Mucosa of rectum (tissue), 2 donors: ENCODE measurements at regions not wholly inside any gene's neighbourhood (a gene's known extent, or its start where the extent isn't known, plus 50 kb on each side); places are given as distances from the start of the nearest gene placed in this dataset.

Source experiments
- H3K27ac ChIP-seq, 2 donors: one replicate each; pipeline ENCODE4 v1.7.0; 2013; ENCODE audit warnings: inconsistent platforms in 2 of 2, low read depth in 2 of 2, low read length in 2 of 2
- H3K27me3 ChIP-seq, 2 donors: one replicate each; pipeline ENCODE4 v1.7.0; 2013; ENCODE audit warnings: low read length in 2 of 2; ENCODE audit not compliant: control insufficient read depth in 2 of 2, insufficient read depth in 2 of 2
- H3K36me3 ChIP-seq, 2 donors: one replicate each; pipeline ENCODE4 v1.7.0; 2013; ENCODE audit warnings: low read length in 2 of 2; ENCODE audit not compliant: control insufficient read depth in 2 of 2, insufficient read depth in 2 of 2
- H3K4me1 ChIP-seq, 2 donors: one replicate each; pipeline ENCODE4 v1.7.0; 2013; ENCODE audit warnings: low read length in 2 of 2, mild to moderate bottlenecking in 1 of 2; ENCODE audit not compliant: control insufficient read depth in 2 of 2, insufficient read depth in 2 of 2
- H3K4me3 ChIP-seq, 2 donors: one replicate each; pipeline ENCODE4 v1.7.0; 2013; ENCODE audit warnings: low read length in 2 of 2
- H3K9ac ChIP-seq, 2 donors: one replicate each; pipeline ENCODE4 v1.7.0; 2013; ENCODE audit warnings: low read length in 2 of 2, low read depth in 1 of 2, mild to moderate bottlenecking in 1 of 2
- H3K9me3 ChIP-seq, 2 donors: one replicate each; pipeline ENCODE4 v1.7.0; 2013; ENCODE audit warnings: low read length in 2 of 2; ENCODE audit not compliant: control insufficient read depth in 2 of 2
- donor health status: healthy.
- donor health status: Normal muscosa, but diverticular disease.

GRCh38 chr15:66832664-66833063 lies 130.6 kb downstream of the SMAD6 start:
- no peaks in the 10 kb centered on the region for H3K36me3 ChIP-seq
- H3K4me3 ChIP-seq, result no peak overlapping the region
- H3K4me1 ChIP-seq, result no peaks in the 10 kb centered on the region
- H3K27me3 ChIP-seq, result no peaks in the 10 kb centered on the region
- H3K27ac ChIP-seq, result no peak overlapping the region
- no peak overlapping the region for H3K9ac ChIP-seq
- no peaks in the 10 kb centered on the region for H3K9me3 ChIP-seq

GRCh38 chr15:66833371-66833770 lies 131.3 kb downstream of the SMAD6 start:
- Histone ChIP-seq H3K36me3 (no peaks in the 10 kb centered on the region), H3K9ac (no peak overlapping the region), H3K4me1 (no peaks in the 10 kb centered on the region), H3K9me3 (no peaks in the 10 kb centered on the region), H3K27ac (no peak overlapping the region), H3K27me3 (no peaks in the 10 kb centered on the region), H3K4me3 (no peak overlapping the region)

- Histone ChIP-seq H3K9me3 (no peaks in the 10 kb centered on the region), H3K36me3 (no peaks in the 10 kb centered on the region), H3K27me3 (no peaks in the 10 kb centered on the region), H3K4me1 (no peaks in the 10 kb centered on the region), H3K4me3 (no peak overlapping the region), H3K9ac (no peak overlapping the region), H3K27ac (no peak overlapping the region)
Measured at GRCh38 chr15:66833803-66834202, 131.8 kb downstream of the SMAD6 start.

- H3K27ac ChIP-seq, result no peak overlapping the region
- no peaks in the 10 kb centered on the region for H3K9me3 ChIP-seq
- no peaks in the 10 kb centered on the region for H3K27me3 ChIP-seq
Measured at GRCh38 chr15:66834881-66835878, 133.1 kb downstream of the SMAD6 start.

GRCh38 chr15:66836231-66837030 lies 134.4 kb downstream of the SMAD6 start:
- Histone ChIP-seq H3K4me3 (no peak overlapping the region), H3K36me3 (no peaks in the 10 kb centered on the region), H3K27ac (no peak overlapping the region), H3K9ac (no peak overlapping the region), H3K4me1 (no peaks in the 10 kb centered on the region), H3K9me3 (no peaks in the 10 kb centered on the region), H3K27me3 (no peaks in the 10 kb centered on the region)

More at GRCh38 chr15:66834881-66835878, 133.1 kb downstream of the SMAD6 start:
- no peak overlapping the region for H3K9ac ChIP-seq
- H3K36me3 ChIP-seq, result no peaks in the 10 kb centered on the region
- no peaks in the 10 kb centered on the region for H3K4me1 ChIP-seq
- H3K4me3 ChIP-seq, result no peak overlapping the region

- H3K4me1 ChIP-seq, result peaks cover 12 to 13% of the 10 kb centered on the region in 2 donors
Measured at GRCh38 chr15:66838202-66838601, 136.2 kb downstream of the SMAD6 start.

GRCh38 chr15:66838671-66839239 lies 136.7 kb downstream of the SMAD6 start:
- Histone ChIP-seq H3K4me1 (peaks cover 13 to 16% of the 10 kb centered on the region in 2 donors), H3K4me3 (no peak overlapping the region)

More at GRCh38 chr15:66838202-66838601, 136.2 kb downstream of the SMAD6 start:
- H3K36me3 ChIP-seq, result no peaks in the 10 kb centered on the region
- H3K27me3 ChIP-seq, result no peaks in the 10 kb centered on the region
- no peak overlapping the region for H3K9ac ChIP-seq
- no peaks in the 10 kb centered on the region for H3K9me3 ChIP-seq
- H3K27ac ChIP-seq, result no peak overlapping the region
- H3K4me3 ChIP-seq, result no peak overlapping the region

GRCh38 chr15:66839506-66840112 lies 137.6 kb downstream of the SMAD6 start:
- no peak overlapping the region for H3K9ac ChIP-seq
- H3K4me1 ChIP-seq, result peaks cover 13 to 16% of the 10 kb centered on the region in 2 donors
- H3K27ac ChIP-seq, result no peak overlapping the region
- no peaks in the 10 kb centered on the region for H3K27me3 ChIP-seq
- no peak overlapping the region for H3K4me3 ChIP-seq
- H3K9me3 ChIP-seq, result no peaks in the 10 kb centered on the region
- no peaks in the 10 kb centered on the region for H3K36me3 ChIP-seq

More at GRCh38 chr15:66838671-66839239, 136.7 kb downstream of the SMAD6 start:
- Histone ChIP-seq H3K9me3 (no peaks in the 10 kb centered on the region), H3K27me3 (no peaks in the 10 kb centered on the region), H3K9ac (no peak overlapping the region), H3K36me3 (no peaks in the 10 kb centered on the region), H3K27ac (no peak overlapping the region)

- H3K36me3 ChIP-seq, result no peaks in the 10 kb centered on the region
- H3K9me3 ChIP-seq, result no peaks in the 10 kb centered on the region
- H3K27ac ChIP-seq, result no peak overlapping the region
- H3K27me3 ChIP-seq, result peaks cover 0 to 1% of the 10 kb centered on the region in 2 donors
- peaks cover 13 to 16% of the 10 kb centered on the region in 2 donors for H3K4me1 ChIP-seq
- no peak overlapping the region for H3K4me3 ChIP-seq
- no peak overlapping the region for H3K9ac ChIP-seq
Measured at GRCh38 chr15:66840615-66841390, 138.8 kb downstream of the SMAD6 start.
